Parathyroid adenoma (tissue), 2 donors: ENCODE measurements at regions not wholly inside any gene's neighbourhood (a gene's known extent, or its start where the extent isn't known, plus 50 kb on each side); places are given as distances from the start of the nearest gene placed in this dataset.

Source experiments
- H2AFZ ChIP-seq: fragments of 300-600 bp; sonication (generic); one replicate; pipeline ENCODE4 v1.7.0; 2017; ENCODE audit warnings: antibody characterized with exemption, mild to moderate bottlenecking
- H3K27ac ChIP-seq: fragments of 300-600 bp; sonication (generic); one replicate; pipeline ENCODE4 v1.7.0; 2017
- H3K27me3 ChIP-seq: fragments of 300-600 bp; sonication (generic); one replicate; pipeline ENCODE4 v1.7.0; 2017; ENCODE audit warnings: low read length; ENCODE audit not compliant: control insufficient read depth, insufficient read depth
- H3K36me3 ChIP-seq: fragments of 300-600 bp; sonication (generic); one replicate; pipeline ENCODE4 v1.7.0; 2017; ENCODE audit warnings: low read length; ENCODE audit not compliant: control insufficient read depth, insufficient read depth
- H3K4me1 ChIP-seq: fragments of 300-600 bp; sonication (generic); one replicate; pipeline ENCODE4 v1.7.0; 2017; ENCODE audit warnings: control low read depth
- H3K4me2 ChIP-seq: fragments of 300-600 bp; sonication (generic); one replicate; pipeline ENCODE4 v1.7.0; 2017; ENCODE audit warnings: low read length
- H3K4me3 ChIP-seq: fragments of 300-600 bp; sonication (generic); one replicate; pipeline ENCODE4 v1.7.0; 2017; ENCODE audit warnings: low read depth, low read length
- H3K79me2 ChIP-seq: fragments of 300-600 bp; sonication (generic); one replicate; pipeline ENCODE4 v1.7.0; 2017; ENCODE audit warnings: control low read depth
- H3K9ac ChIP-seq: fragments of 300-600 bp; sonication (generic); one replicate; pipeline ENCODE4 v1.7.0; 2017; ENCODE audit warnings: mild to moderate bottlenecking
- H3K9me3 ChIP-seq: fragments of 300-600 bp; sonication (generic); one replicate; pipeline ENCODE4 v1.7.0; 2017; ENCODE audit warnings: low read length; ENCODE audit not compliant: control insufficient read depth
- CTCF ChIP-seq: fragments of 300-600 bp; sonication (generic); IDR thresholded peaks from one replicate; pipeline ENCODE4 v1.7.0; 2017; ENCODE audit warnings: antibody characterized with exemption, mild to moderate bottlenecking
- donor health status: primary hyperparathyroidism.

GRCh38 chr17:33695431-33695830, 402.3 kb upstream of the ASIC2 start:
- no peak overlapping the region for H3K4me3 ChIP-seq
- no peaks in the 10 kb centered on the region for H3K9me3 ChIP-seq
- no peaks in the 10 kb centered on the region for H3K79me2 ChIP-seq
- no peak overlapping the region for H3K27ac ChIP-seq
- no peak for TF ChIP-seq CTCF
- H3K4me1 ChIP-seq = no peaks in the 10 kb centered on the region
- no peak overlapping the region for H3K4me2 ChIP-seq
- H3K27me3 ChIP-seq = no peaks in the 10 kb centered on the region
- H2AFZ ChIP-seq = no peak overlapping the region
- H3K36me3 ChIP-seq = no peaks in the 10 kb centered on the region
- no peak overlapping the region for H3K9ac ChIP-seq

- Histone ChIP-seq H3K79me2 (no peaks in the 10 kb centered on the region), H3K4me1 (no peaks in the 10 kb centered on the region), H3K27me3 (no peaks in the 10 kb centered on the region), H3K9me3 (no peaks in the 10 kb centered on the region), H3K4me2 (no peak overlapping the region), H3K4me3 (no peak overlapping the region), H3K9ac (no peak overlapping the region), H2AFZ (no peak overlapping the region), H3K36me3 (no peaks in the 10 kb centered on the region), H3K27ac (no peak overlapping the region)
- TF ChIP-seq CTCF = no peak
These were observed 403.0 kb upstream of the ASIC2 start for GRCh38 chr17:33696102-33696501.

- Histone ChIP-seq H3K4me3 (no peak overlapping the region), H3K9me3 (no peaks in the 10 kb centered on the region), H3K79me2 (no peaks in the 10 kb centered on the region), H3K36me3 (no peaks in the 10 kb centered on the region), H2AFZ (no peak overlapping the region), H3K4me2 (no peak overlapping the region), H3K4me1 (no peaks in the 10 kb centered on the region), H3K27me3 (no peaks in the 10 kb centered on the region), H3K27ac (no peak overlapping the region), H3K9ac (no peak overlapping the region)
- no peak for TF ChIP-seq CTCF
These were observed 404.5 kb upstream of the ASIC2 start for GRCh38 chr17:33697557-33697956.

GRCh38 chr17:33701910-33702309, 408.8 kb upstream of the ASIC2 start:
- no peak for TF ChIP-seq CTCF
- H3K79me2 ChIP-seq = no peaks in the 10 kb centered on the region
- H3K4me1 ChIP-seq = no peaks in the 10 kb centered on the region

GRCh38 chr17:33704856-33705255, 411.8 kb upstream of the ASIC2 start:
- TF ChIP-seq CTCF = no peak
- no peak overlapping the region for H3K27ac ChIP-seq
- H3K9ac ChIP-seq = no peak overlapping the region
- H3K4me2 ChIP-seq = no peak overlapping the region
- no peaks in the 10 kb centered on the region for H3K4me1 ChIP-seq
- no peaks in the 10 kb centered on the region for H3K27me3 ChIP-seq
- H3K36me3 ChIP-seq = no peaks in the 10 kb centered on the region
- H2AFZ ChIP-seq = no peak overlapping the region
- H3K79me2 ChIP-seq = no peaks in the 10 kb centered on the region
- H3K4me3 ChIP-seq = no peak overlapping the region
- no peaks in the 10 kb centered on the region for H3K9me3 ChIP-seq

More at GRCh38 chr17:33701910-33702309, 408.8 kb upstream of the ASIC2 start:
- no peak overlapping the region for H3K4me3 ChIP-seq
- H3K27ac ChIP-seq = no peak overlapping the region
- H3K4me2 ChIP-seq = no peak overlapping the region
- H2AFZ ChIP-seq = no peak overlapping the region
- no peaks in the 10 kb centered on the region for H3K36me3 ChIP-seq
- H3K9me3 ChIP-seq = no peaks in the 10 kb centered on the region
- H3K9ac ChIP-seq = no peak overlapping the region
- no peaks in the 10 kb centered on the region for H3K27me3 ChIP-seq
